Gastroesophageal sphincter (tissue), 3 donors: ENCODE measurements at regions not wholly inside any gene's neighbourhood (a gene's known extent, or its start where the extent isn't known, plus 50 kb on each side); places are given as distances from the start of the nearest gene placed in this dataset.

Experiments used
- CTCF ChIP-seq, 4 experiments: fragments of 200-600 bp in 2 of 4; fragments of 450-650 bp in 2 of 4; sonication (generic) in 1 of 4; IDR thresholded peaks; one replicate each; pipeline ENCODE4 v1.5.1; 2017 to 2019; ENCODE audit warnings: antibody characterized with exemption in 4 of 4, mild to moderate bottlenecking in 2 of 4, moderate library complexity in 2 of 4
- POLR2A ChIP-seq, 2 donors: fragments of 450-650 bp; IDR thresholded peaks; one replicate each; pipeline ENCODE4 v1.6.1; 2017; ENCODE audit warnings: antibody characterized with exemption in 2 of 2, mild to moderate bottlenecking in 2 of 2, moderate library complexity in 1 of 2
- POLR2AphosphoS5 ChIP-seq: sonication (generic); formaldehyde crosslinking; IDR thresholded peaks from one replicate; pipeline ENCODE4 v1.6.1; 2017; ENCODE audit warnings: antibody characterized with exemption

- TF ChIP-seq POLR2A (IDR thresholded peaks at IDR 0.05) = no peak
- TF ChIP-seq CTCF (IDR thresholded peaks at IDR 0.05) = peak in 1 of 4 experiments; percentile 36
- no peak for TF ChIP-seq POLR2AphosphoS5
These were observed 282.9 kb upstream of the TNP1 start for GRCh38 chr2:217142649-217143266.
